Left ventricle myocardium inferior (tissue), 1 donor: ENCODE measurements at regions not wholly inside any gene's neighbourhood (a gene's known extent, or its start where the extent isn't known, plus 50 kb on each side); places are given as distances from the start of the nearest gene placed in this dataset.
"Not testable (repeated sequence)": the region's sequence is repeated elsewhere in the genome, so short reads cannot be mapped to it uniquely, and the experiment has no call there.

ENCODE experiments used
- DNase-seq: peaks from one replicate; pipeline ENCODE4 v3.0.0-alpha.2; 2020
- H3K27ac ChIP-seq: fragments of 200-600 bp; replicated peaks from 2 replicates; pipeline ENCODE4 v1.8.0; 2021
- H3K27me3 ChIP-seq: fragments of 200-600 bp; 2 replicates; pipeline ENCODE4 v1.8.0; 2021; ENCODE audit warnings: low read depth
- H3K36me3 ChIP-seq: fragments of 200-600 bp; 2 replicates; pipeline ENCODE4 v1.8.0; 2021
- H3K4me1 ChIP-seq: fragments of 200-600 bp; 2 replicates; pipeline ENCODE4 v1.8.0; 2021
- H3K4me3 ChIP-seq: fragments of 200-600 bp; 2 replicates; pipeline ENCODE4 v1.8.0; 2021; ENCODE audit warnings: mild to moderate bottlenecking, moderate library complexity
- H3K9me3 ChIP-seq: fragments of 200-600 bp; replicated peaks from 2 replicates; pipeline ENCODE4 v1.8.0; 2021
- CTCF ChIP-seq: fragments of 200-600 bp; IDR thresholded peaks from 2 replicates; pipeline ENCODE4 v1.8.0; 2021; ENCODE audit warnings: antibody characterized with exemption, mild to moderate bottlenecking, borderline replicate concordance
- intact Hi-C: fragments of 100-400 bp; cut with micrococcal nuclease; formaldehyde crosslinking; loops from one replicate; pipeline ENCODE4 v1.11.0; 2022
- donor health status: DM: no; HTN: yes; CAD: no; lungs with severe emphysema.

GRCh38 chr9:102728946-102729345 lies 266.2 kb upstream of the CYLC2 start:
- intact Hi-C loops: no loop called here
- H3K4me1 ChIP-seq: no peaks in the 10 kb centered on the region
- H3K27ac ChIP-seq: no peak overlapping the region
- no peak for DNase-seq
- H3K9me3 ChIP-seq: peaks cover 19% of the 10 kb centered on the region
- H3K27me3 ChIP-seq: no peaks in the 10 kb centered on the region
- TF ChIP-seq CTCF: no peak
- H3K36me3 ChIP-seq: no peaks in the 10 kb centered on the region
- H3K4me3 ChIP-seq: no peak overlapping the region

- Histone ChIP-seq H3K4me3 (no peak overlapping the region), H3K4me1 (no peaks in the 10 kb centered on the region), H3K36me3 (no peaks in the 10 kb centered on the region), H3K27me3 (no peaks in the 10 kb centered on the region), H3K9me3 (peaks cover 51% of the 10 kb centered on the region), H3K27ac (no peak overlapping the region)
- intact Hi-C loops: no loop called here
- DNase-seq: no peak
- no peak for TF ChIP-seq CTCF
These were observed 280.9 kb upstream of the CYLC2 start for GRCh38 chr9:102714184-102714583.

- H3K9me3 ChIP-seq: peaks cover 48% of the 10 kb centered on the region
- H3K27ac ChIP-seq, H3K27me3 ChIP-seq, H3K4me3 ChIP-seq, H3K36me3 ChIP-seq, intact Hi-C loops, H3K4me1 ChIP-seq, DNase-seq: not testable (repeated sequence)
These were observed 282.2 kb upstream of the CYLC2 start for GRCh38 chr9:102712910-102713309.

- no peak overlapping the region for H3K27ac ChIP-seq
- no peaks in the 10 kb centered on the region for H3K27me3 ChIP-seq
- H3K36me3 ChIP-seq: no peaks in the 10 kb centered on the region
- H3K4me3 ChIP-seq: no peak overlapping the region
- H3K4me1 ChIP-seq: no peaks in the 10 kb centered on the region
- peaks cover 9% of the 10 kb centered on the region for H3K9me3 ChIP-seq
- DNase-seq: no peak
- intact Hi-C loops: no loop called here
- TF ChIP-seq CTCF: no peak
These were observed 294.2 kb upstream of the CYLC2 start for GRCh38 chr9:102700936-102701335.

- no peak overlapping the region for H3K4me3 ChIP-seq
- intact Hi-C loops: no loop called here
These were observed 325.9 kb upstream of the CYLC2 start for GRCh38 chr9:102669220-102669619.

GRCh38 chr9:102652471-102652870 lies 342.7 kb upstream of the CYLC2 start:
- H3K9me3 ChIP-seq: no peaks in the 10 kb centered on the region
- no peak for DNase-seq
- no peak overlapping the region for H3K27ac ChIP-seq
- no peaks in the 10 kb centered on the region for H3K27me3 ChIP-seq
- intact Hi-C loops: no loop called here
- no peak overlapping the region for H3K4me3 ChIP-seq
- H3K36me3 ChIP-seq: no peaks in the 10 kb centered on the region
- H3K4me1 ChIP-seq: no peaks in the 10 kb centered on the region
- TF ChIP-seq CTCF: no peak

More at GRCh38 chr9:102669220-102669619, 325.9 kb upstream of the CYLC2 start:
- no peak for TF ChIP-seq CTCF
- H3K4me1 ChIP-seq: no peaks in the 10 kb centered on the region
- no peaks in the 10 kb centered on the region for H3K36me3 ChIP-seq
- no peak for DNase-seq
- H3K9me3 ChIP-seq: no peaks in the 10 kb centered on the region
- H3K27ac ChIP-seq: no peak overlapping the region
- no peaks in the 10 kb centered on the region for H3K27me3 ChIP-seq
